ENCODE measurements at regions not wholly inside any gene's neighbourhood (a gene's known extent, or its start where the extent isn't known, plus 50 kb on each side); places are given as distances from the start of the nearest gene placed in this dataset.

DNA sequence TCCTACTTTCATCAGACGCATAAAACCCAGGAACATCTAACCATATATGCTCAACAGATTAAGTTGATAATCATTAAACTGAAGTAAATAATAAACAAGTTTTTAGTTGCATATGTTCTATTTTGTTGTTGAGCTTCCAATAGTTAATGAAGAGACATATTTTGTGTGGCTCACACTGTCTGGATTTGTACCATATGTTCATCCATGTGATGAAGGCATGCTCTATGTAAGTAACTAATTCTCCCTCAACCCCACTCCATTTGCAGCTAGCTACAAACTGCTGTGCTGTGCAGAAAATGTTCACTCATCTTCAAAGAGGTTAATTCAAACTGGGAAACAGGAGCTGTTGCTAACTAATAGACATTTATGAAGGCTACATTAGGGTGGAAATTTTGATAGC, 589.7 kb upstream of the LRRC4C start:
- Mint-ChIP-seq H3K4me1 (ENCODE audit: low read depth) (no peaks in the 10 kb centered on the region), H3K27ac (no peak overlapping the region), H3K36me3 (ENCODE audit: low read depth) (no peaks in the 10 kb centered on the region), H3K9me3 (peaks cover 7% of the 10 kb centered on the region), H3K4me3 (no peak overlapping the region), H3K27me3 (no peaks in the 10 kb centered on the region)
- POLR2A ChIA-PET, result no interaction called here
- CTCF ChIA-PET, result no interaction called here
- intact Hi-C loops (cut with micrococcal nuclease), result no loop called here
- DNase-seq (no peak), ATAC-seq (no peak)
- TF ChIP-seq, protein P1, sequence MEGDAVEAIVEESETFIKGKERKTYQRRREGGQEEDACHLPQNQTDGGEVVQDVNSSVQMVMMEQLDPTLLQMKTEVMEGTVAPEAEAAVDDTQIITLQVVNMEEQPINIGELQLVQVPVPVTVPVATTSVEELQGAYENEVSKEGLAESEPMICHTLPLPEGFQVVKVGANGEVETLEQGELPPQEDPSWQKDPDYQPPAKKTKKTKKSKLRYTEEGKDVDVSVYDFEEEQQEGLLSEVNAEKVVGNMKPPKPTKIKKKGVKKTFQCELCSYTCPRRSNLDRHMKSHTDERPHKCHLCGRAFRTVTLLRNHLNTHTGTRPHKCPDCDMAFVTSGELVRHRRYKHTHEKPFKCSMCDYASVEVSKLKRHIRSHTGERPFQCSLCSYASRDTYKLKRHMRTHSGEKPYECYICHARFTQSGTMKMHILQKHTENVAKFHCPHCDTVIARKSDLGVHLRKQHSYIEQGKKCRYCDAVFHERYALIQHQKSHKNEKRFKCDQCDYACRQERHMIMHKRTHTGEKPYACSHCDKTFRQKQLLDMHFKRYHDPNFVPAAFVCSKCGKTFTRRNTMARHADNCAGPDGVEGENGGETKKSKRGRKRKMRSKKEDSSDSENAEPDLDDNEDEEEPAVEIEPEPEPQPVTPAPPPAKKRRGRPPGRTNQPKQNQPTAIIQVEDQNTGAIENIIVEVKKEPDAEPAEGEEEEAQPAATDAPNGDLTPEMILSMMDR (IDR thresholded peaks at IDR 0.05), result no peak

DNA sequence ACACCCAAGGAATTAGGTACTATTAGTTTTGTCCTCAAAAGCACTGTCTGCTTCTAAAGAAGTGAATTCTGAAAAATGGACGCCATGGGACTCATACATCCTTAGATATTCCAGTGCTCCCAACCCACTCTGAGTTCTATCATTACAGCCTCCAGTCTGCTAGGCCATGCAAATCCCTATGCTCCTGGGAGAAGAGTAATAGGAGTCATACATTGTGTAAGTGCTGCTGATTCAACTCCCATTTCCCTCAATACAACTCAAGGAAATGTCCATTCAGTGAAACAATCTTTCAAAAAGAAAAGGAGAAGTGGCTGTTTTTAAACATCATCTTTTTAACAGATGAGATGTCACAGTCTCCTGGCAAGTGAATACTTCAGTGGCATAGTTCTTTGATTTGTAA, 590.2 kb upstream of the LRRC4C start:
- intact Hi-C loops (cut with micrococcal nuclease), result no loop called here
- Mint-ChIP-seq H3K9me3 (peaks cover 4% of the 10 kb centered on the region), H3K36me3 (ENCODE audit: low read depth) (no peaks in the 10 kb centered on the region), H3K4me1 (ENCODE audit: low read depth) (no peaks in the 10 kb centered on the region), H3K27ac (no peak overlapping the region), H3K27me3 (no peaks in the 10 kb centered on the region), H3K4me3 (no peak overlapping the region)
- DNase-seq (no peak), ATAC-seq (no peak)
- POLR2A ChIA-PET, result no interaction called here
- CTCF ChIA-PET, result no interaction called here
- TF ChIP-seq, protein P1 (IDR thresholded peaks at IDR 0.05), result no peak

DNA sequence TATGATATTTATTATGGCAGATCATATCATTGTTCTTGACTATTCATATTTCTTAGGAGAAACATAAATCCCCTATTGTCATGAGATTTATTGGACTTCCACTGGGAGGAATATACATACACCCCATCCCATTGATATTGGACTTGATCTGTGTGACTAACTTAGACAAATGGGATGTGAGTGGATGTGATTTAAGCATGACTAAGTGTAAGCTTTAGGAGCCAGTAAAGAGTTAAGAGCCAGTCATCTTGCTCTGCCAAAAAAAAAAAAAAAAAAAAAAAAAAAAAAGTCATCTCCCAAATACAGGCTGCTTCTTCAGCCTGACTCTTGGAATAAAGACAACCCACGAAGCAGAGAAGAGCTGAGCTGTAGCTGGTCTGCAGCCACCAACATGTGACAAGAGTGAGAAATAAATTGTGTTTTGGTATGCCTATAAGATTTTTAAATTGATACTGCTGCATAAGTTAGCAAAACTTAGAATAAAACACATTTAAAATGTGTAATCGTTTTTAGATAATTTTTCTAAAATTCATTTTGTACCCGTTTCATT, 595.0 kb upstream of the LRRC4C start:
- intact Hi-C loops (cut with micrococcal nuclease), result no loop called here
- TF ChIP-seq, protein P1 (IDR thresholded peaks at IDR 0.05), result no peak
- Mint-ChIP-seq H3K27ac (no peak overlapping the region), H3K9me3 (peaks cover 5% of the 10 kb centered on the region), H3K4me3 (no peak overlapping the region), H3K36me3 (ENCODE audit: low read depth) (no peaks in the 10 kb centered on the region), H3K27me3 (no peaks in the 10 kb centered on the region), H3K4me1 (ENCODE audit: low read depth) (no peaks in the 10 kb centered on the region)
- DNase-seq (no peak), ATAC-seq (no peak)
- CTCF ChIA-PET, result no interaction called here
- POLR2A ChIA-PET, result no interaction called here

DNA sequence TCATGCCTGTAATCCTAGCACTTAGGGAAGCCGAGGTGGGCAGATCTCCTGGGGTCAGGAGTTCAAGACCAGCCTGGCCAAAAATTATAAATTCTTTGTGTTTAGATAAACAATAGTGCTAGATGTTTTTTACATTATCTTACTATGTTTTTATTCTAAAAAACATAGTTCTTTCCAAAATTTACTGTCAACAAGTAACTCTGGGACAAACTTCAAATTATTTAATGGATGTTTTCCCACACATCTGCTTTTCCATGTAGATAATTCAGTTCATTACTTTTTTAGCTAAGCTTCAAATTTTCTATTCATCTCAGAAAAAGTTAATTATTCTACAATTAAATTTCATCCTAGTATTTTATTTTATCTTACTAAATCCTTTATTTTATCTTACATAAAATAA, 596.2 kb upstream of the LRRC4C start:
- Mint-ChIP-seq H3K36me3 (ENCODE audit: low read depth) (no peaks in the 10 kb centered on the region), H3K4me1 (ENCODE audit: low read depth) (no peaks in the 10 kb centered on the region), H3K9me3 (peaks cover 5% of the 10 kb centered on the region), H3K4me3 (no peak overlapping the region), H3K27ac (no peak overlapping the region), H3K27me3 (no peaks in the 10 kb centered on the region)
- no peak for DNase-seq
- no peak for ATAC-seq
- POLR2A ChIA-PET, result no interaction called here
- TF ChIP-seq, protein P1 (IDR thresholded peaks at IDR 0.05), result no peak
- CTCF ChIA-PET, result no interaction called here
- intact Hi-C loops (cut with micrococcal nuclease), result no loop called here

DNA sequence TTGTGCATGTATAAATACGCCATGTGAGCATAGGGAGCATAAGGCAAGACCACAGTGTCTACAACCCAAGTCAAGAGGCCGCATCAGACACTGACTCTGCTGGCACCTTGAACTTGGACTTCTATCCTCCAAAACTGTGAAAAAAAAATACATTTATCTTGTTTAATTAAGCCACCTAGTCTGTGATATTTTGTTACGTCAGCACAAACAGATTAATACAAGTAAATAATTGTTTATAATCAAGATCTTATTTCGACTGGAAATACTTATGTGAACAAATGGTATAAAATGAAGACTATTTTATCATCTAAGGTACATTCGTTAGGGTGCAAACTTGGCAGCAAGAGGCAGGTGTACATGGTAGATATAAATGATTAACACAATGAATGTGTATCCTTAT, 599.3 kb upstream of the LRRC4C start:
- H3K4me3 Mint-ChIP-seq, result no peak overlapping the region

More for the DNA sequence above, 599.3 kb upstream of the LRRC4C start:
- no peaks in the 10 kb centered on the region for H3K36me3 Mint-ChIP-seq (ENCODE audit: low read depth)
- H3K9me3 Mint-ChIP-seq, result peaks cover 7% of the 10 kb centered on the region
- ChIA-PET POLR2A (no interaction called here), CTCF (no interaction called here)
- no peaks in the 10 kb centered on the region for H3K27me3 Mint-ChIP-seq
- H3K27ac Mint-ChIP-seq, result no peak overlapping the region
- TF ChIP-seq, protein P1 (IDR thresholded peaks at IDR 0.05), result no peak
- intact Hi-C loops (cut with micrococcal nuclease), result no loop called here
- DNase-seq, result no peak
- no peaks in the 10 kb centered on the region for H3K4me1 Mint-ChIP-seq (ENCODE audit: low read depth)
- no peak for ATAC-seq

Measured in activated CD8-positive, alpha-beta T cell treated with anti-CD3 and anti-CD28 coated beads for 36 hours (primary cell).